Smooth muscle cell (in vitro differentiated cells): ENCODE measurements at regions not wholly inside any gene's neighbourhood (a gene's known extent, or its start where the extent isn't known, plus 50 kb on each side); places are given as distances from the start of the nearest gene placed in this dataset.

Experiments
- DNase-seq: peaks from one replicate; lab custom pipeline; 2025; ENCODE audit not compliant: unreplicated experiment; lab: John Stamatoyannopoulos, UW
- H2AFZ ChIP-seq: fragments of 200-600 bp; sonication (generic); 2 replicates; pipeline ENCODE4 v1.6.0; 2016; ENCODE audit warnings: antibody characterized with exemption, low read depth, mild to moderate bottlenecking
- H3F3A ChIP-seq: fragments of 200-600 bp; sonication (generic); 2 replicates; pipeline ENCODE4 v1.6.0; 2017; ENCODE audit warnings: antibody characterized with exemption, low read depth
- H3K27ac ChIP-seq: fragments of 200-600 bp; sonication (generic); 2 replicates; pipeline ENCODE4 v1.5.1; 2016; ENCODE audit warnings: low read depth, mild to moderate bottlenecking
- H3K27me3 ChIP-seq: fragments of 200-600 bp; sonication (generic); 2 replicates; pipeline ENCODE4 v1.6.1; 2016; ENCODE audit warnings: low read depth, mild to moderate bottlenecking
- H3K36me3 ChIP-seq: fragments of 200-600 bp; sonication (generic); 2 replicates; pipeline ENCODE4 v1.5.1; 2016; ENCODE audit warnings: low read depth
- H3K4me1 ChIP-seq: fragments of 200-600 bp; sonication (generic); 2 replicates; pipeline ENCODE4 v1.5.1; 2016; ENCODE audit warnings: low read depth
- H3K4me2 ChIP-seq: fragments of 200-600 bp; sonication (generic); 2 replicates; pipeline ENCODE4 v1.6.0; 2016; ENCODE audit warnings: mild to moderate bottlenecking
- H3K4me3 ChIP-seq: fragments of 200-600 bp; sonication (generic); 2 replicates; pipeline ENCODE4 v1.5.1; 2016; ENCODE audit warnings: mild to moderate bottlenecking
- H3K79me2 ChIP-seq: fragments of 200-600 bp; sonication (generic); 2 replicates; pipeline ENCODE4 v1.6.0; 2016; ENCODE audit warnings: low read depth, mild to moderate bottlenecking
- H3K9ac ChIP-seq: fragments of 200-600 bp; sonication (generic); 2 replicates; pipeline ENCODE4 v1.6.0; 2016; ENCODE audit warnings: low read depth
- H3K9me3 ChIP-seq: fragments of 200-600 bp; sonication (generic); replicated peaks from 2 replicates; pipeline ENCODE4 v1.5.1; 2016; ENCODE audit warnings: low read depth
- H4K20me1 ChIP-seq: fragments of 200-600 bp; sonication (generic); 2 replicates; pipeline ENCODE4 v1.6.0; 2016; ENCODE audit warnings: low read depth
- WGBS: methylation state at CpG from one replicate; pipeline ENCODE4 v1.1.7; 2016; ENCODE audit warnings: low lambda C conversion rate; 5-methylcytosine and 5-hydroxymethylcytosine counted together
- TF ChIP-seq, protein P1 (sequence below): fragments of 200-600 bp; sonication (generic); IDR thresholded peaks from 2 replicates; pipeline ENCODE4 v1.5.1; 2017; ENCODE audit warnings: borderline replicate concordance, mild to moderate bottlenecking, antibody characterized with exemption; ENCODE audit not compliant: insufficient read depth, poor library complexity, severe bottlenecking

DNA sequence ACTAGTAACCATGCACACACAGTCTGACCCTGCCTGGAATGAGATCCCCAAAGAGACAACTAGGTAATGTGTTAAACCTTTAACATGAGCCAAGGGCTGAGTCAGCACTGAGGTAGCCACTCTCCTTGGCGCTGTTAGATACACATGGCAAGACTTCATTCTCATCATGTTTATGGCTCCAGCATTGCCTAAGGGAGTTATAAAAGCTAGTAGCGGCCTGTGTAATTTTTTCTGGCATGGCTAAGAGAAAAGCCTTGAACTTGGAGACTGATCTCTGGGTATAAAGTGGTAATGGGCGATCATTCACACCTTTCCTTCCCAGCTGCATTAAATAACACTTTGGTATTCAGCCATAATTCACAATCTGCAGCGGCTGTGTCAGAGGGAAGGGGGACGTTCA, 779.7 kb upstream of the LRRC4C start:
- H3K9me3 ChIP-seq, result no peaks in the 10 kb centered on the region
- 78% methylated on average over 5 of the region's 5 CpGs for WGBS
- no peaks in the 10 kb centered on the region for H3K4me1 ChIP-seq
- H3K27ac ChIP-seq, result no peak overlapping the region
- no peak for DNase-seq
- no peak overlapping the region for H3K4me3 ChIP-seq
- no peaks in the 10 kb centered on the region for H3F3A ChIP-seq
- H3K36me3 ChIP-seq, result no peaks in the 10 kb centered on the region
- no peak overlapping the region for H3K9ac ChIP-seq
- H3K79me2 ChIP-seq, result no peaks in the 10 kb centered on the region
- H4K20me1 ChIP-seq, result no peaks in the 10 kb centered on the region
- H3K27me3 ChIP-seq, result no peaks in the 10 kb centered on the region
- no peak overlapping the region for H2AFZ ChIP-seq
- TF ChIP-seq, protein P1, sequence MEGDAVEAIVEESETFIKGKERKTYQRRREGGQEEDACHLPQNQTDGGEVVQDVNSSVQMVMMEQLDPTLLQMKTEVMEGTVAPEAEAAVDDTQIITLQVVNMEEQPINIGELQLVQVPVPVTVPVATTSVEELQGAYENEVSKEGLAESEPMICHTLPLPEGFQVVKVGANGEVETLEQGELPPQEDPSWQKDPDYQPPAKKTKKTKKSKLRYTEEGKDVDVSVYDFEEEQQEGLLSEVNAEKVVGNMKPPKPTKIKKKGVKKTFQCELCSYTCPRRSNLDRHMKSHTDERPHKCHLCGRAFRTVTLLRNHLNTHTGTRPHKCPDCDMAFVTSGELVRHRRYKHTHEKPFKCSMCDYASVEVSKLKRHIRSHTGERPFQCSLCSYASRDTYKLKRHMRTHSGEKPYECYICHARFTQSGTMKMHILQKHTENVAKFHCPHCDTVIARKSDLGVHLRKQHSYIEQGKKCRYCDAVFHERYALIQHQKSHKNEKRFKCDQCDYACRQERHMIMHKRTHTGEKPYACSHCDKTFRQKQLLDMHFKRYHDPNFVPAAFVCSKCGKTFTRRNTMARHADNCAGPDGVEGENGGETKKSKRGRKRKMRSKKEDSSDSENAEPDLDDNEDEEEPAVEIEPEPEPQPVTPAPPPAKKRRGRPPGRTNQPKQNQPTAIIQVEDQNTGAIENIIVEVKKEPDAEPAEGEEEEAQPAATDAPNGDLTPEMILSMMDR, result no peak
- H3K4me2 ChIP-seq, result no peak overlapping the region

DNA sequence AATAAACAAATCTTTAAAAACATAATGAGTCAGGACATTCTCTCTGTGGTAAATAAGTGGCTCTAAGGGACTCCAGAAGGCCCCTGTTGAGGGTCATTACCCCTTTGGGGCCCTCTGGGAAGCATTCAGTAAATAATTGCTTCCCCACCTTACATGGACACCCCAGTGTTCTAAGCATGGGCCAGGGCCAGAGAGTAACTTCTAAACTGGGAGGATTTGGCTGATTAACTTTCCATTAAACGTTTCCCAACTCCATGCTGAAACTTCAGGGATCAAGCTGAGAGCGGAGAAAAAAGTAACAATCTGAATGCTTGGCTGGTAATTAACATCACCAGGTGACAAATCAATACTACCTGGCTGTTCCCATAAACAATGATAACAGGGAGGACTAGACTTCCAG, 783.9 kb upstream of the LRRC4C start:
- TF ChIP-seq, protein P1, result no peak
- WGBS, result 75% methylated on average over 2 of the region's 2 CpGs

DNA sequence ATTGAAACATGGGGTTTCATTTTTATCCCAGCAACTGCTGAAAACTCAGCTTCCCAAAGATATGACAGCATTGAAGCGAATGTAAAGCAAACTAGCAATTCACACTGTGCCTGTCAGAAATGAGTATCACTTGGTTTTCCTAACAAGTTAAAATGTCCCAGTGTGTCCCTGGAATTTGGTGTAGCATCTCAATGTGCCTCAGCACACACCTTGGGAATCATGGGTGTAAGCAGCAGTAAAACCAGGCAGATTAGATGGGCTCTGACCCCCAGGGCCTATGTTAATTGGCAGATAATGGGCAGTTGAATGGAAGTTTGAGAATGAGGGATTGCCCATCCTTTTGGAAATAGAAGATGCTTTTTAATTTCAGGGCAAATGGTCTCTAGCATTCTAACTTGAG, 784.9 kb upstream of the LRRC4C start:
- no peak overlapping the region for H3K9ac ChIP-seq
- H3K79me2 ChIP-seq, result no peaks in the 10 kb centered on the region
- WGBS, result 92% methylated on average over 1 of the region's 1 CpG
- no peaks in the 10 kb centered on the region for H4K20me1 ChIP-seq
- no peaks in the 10 kb centered on the region for H3F3A ChIP-seq
- H3K36me3 ChIP-seq, result no peaks in the 10 kb centered on the region
- H3K4me1 ChIP-seq, result no peaks in the 10 kb centered on the region
- no peak overlapping the region for H3K4me3 ChIP-seq
- no peak for DNase-seq
- TF ChIP-seq, protein P1, result no peak
- H3K27me3 ChIP-seq, result no peaks in the 10 kb centered on the region
- H3K9me3 ChIP-seq, result no peaks in the 10 kb centered on the region
- H2AFZ ChIP-seq, result no peak overlapping the region
- no peak overlapping the region for H3K27ac ChIP-seq
- no peak overlapping the region for H3K4me2 ChIP-seq

More for the DNA sequence above, 783.9 kb upstream of the LRRC4C start:
- Histone ChIP-seq H4K20me1 (no peaks in the 10 kb centered on the region), H3K4me2 (no peak overlapping the region), H2AFZ (no peak overlapping the region), H3K9me3 (no peaks in the 10 kb centered on the region), H3K4me3 (no peak overlapping the region), H3K4me1 (no peaks in the 10 kb centered on the region), H3K27ac (no peak overlapping the region), H3F3A (no peaks in the 10 kb centered on the region), H3K27me3 (no peaks in the 10 kb centered on the region), H3K9ac (no peak overlapping the region), H3K79me2 (no peaks in the 10 kb centered on the region), H3K36me3 (no peaks in the 10 kb centered on the region)
- DNase-seq, result no peak

DNA sequence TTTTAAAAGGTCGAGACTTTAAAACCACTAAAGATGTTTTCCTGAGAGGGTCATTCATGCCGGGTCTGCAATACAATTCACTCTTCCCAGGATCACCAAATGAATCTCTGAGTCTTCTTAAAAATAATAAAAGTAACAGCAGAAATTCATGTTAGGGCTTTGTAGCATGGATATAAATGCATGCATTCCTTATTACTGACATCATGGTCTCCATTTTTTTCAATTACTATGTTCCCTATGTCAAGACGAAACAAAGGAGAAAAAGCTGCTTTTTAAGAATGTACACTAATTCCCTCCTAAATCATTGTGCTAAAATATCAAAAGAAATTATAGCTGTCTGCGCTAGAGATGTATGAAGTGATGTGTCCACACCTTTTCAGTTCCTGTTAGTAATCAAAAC, 789.9 kb upstream of the LRRC4C start:
- 85% methylated on average over 4 of the region's 4 CpGs for WGBS
- H3K4me2 ChIP-seq, result no peak overlapping the region

More for the DNA sequence above, 789.9 kb upstream of the LRRC4C start:
- H3K36me3 ChIP-seq, result no peaks in the 10 kb centered on the region
- H2AFZ ChIP-seq, result peak overlapping the region; percentile 26
- H3F3A ChIP-seq, result no peaks in the 10 kb centered on the region
- TF ChIP-seq, protein P1, result no peak
- no peak overlapping the region for H3K9ac ChIP-seq
- H3K4me3 ChIP-seq, result no peak overlapping the region
- H3K79me2 ChIP-seq, result no peaks in the 10 kb centered on the region
- H3K9me3 ChIP-seq, result no peaks in the 10 kb centered on the region
- H4K20me1 ChIP-seq, result no peaks in the 10 kb centered on the region
- DNase-seq, result no peak
- no peaks in the 10 kb centered on the region for H3K4me1 ChIP-seq
- no peak overlapping the region for H3K27ac ChIP-seq
- H3K27me3 ChIP-seq, result no peaks in the 10 kb centered on the region
